Mammary epithelial cell (primary cell): ENCODE measurements at regions not wholly inside any gene's neighbourhood (a gene's known extent, or its start where the extent isn't known, plus 50 kb on each side); places are given as distances from the start of the nearest gene placed in this dataset.

ENCODE experiments used
- CTCF ChIP-seq, 2 donors: IDR thresholded peaks in 1 of 2; conservative IDR thresholded peaks in 1 of 2; 2 replicates each; pipeline ENCODE4 v1.5.1; 2011 to 2012; ENCODE audit warnings: inconsistent platforms in 2 of 2, low read length in 2 of 2, mild to moderate bottlenecking in 2 of 2, control low read depth in 1 of 2, low read depth in 1 of 2; ENCODE audit not compliant: insufficient read depth in 1 of 2; ENCODE audit errors: extremely low read depth in 1 of 2
- EZH2 ChIP-seq: IDR thresholded peaks from 2 replicates; pipeline ENCODE4 v1.6.1; 2012; ENCODE audit warnings: low read length, inconsistent platforms, borderline replicate concordance

- TF ChIP-seq CTCF (conservative IDR thresholded peaks at IDR 0.05 in 1 of 2, IDR thresholded peaks at IDR 0.05 in 1 of 2; ENCODE audit: extremely low read depth in 1 of 2, insufficient read depth in 1 of 2, low read depth in 1 of 2, low read length in 2 of 2) (no peak), EZH2 (no peak)
These were observed 109.4 kb downstream of the PDHA2 start for GRCh38 chr4:95949136-95949765.
